Activated CD4-positive, alpha-beta T cell treated with anti-CD3 and anti-CD28 coated beads for 36 hours (primary cell): ENCODE measurements at regions not wholly inside any gene's neighbourhood (a gene's known extent, or its start where the extent isn't known, plus 50 kb on each side); places are given as distances from the start of the nearest gene placed in this dataset.

Experiments
- ATAC-seq: fragments of 200-7000 bp; cut with Tn5 transposase; one replicate; pipeline ENCODE4 v1.10.0; 2021; ENCODE audit warnings: mild to moderate bottlenecking, moderate library complexity
- CTCF ChIA-PET: fragments of 350-600 bp; sonication (Branson Sonifier 250); formaldehyde crosslinking; loops from one replicate; lab custom pipeline; 2021; ENCODE audit warnings: antibody characterized with exemption; lab: Charles Lee
- POLR2A ChIA-PET: fragments of 350-600 bp; sonication (Branson Sonifier 250); formaldehyde crosslinking; loops from one replicate; lab custom pipeline; 2021; ENCODE audit warnings: antibody characterized with exemption, inconsistent platforms; lab: Charles Lee
- DNase-seq: peaks from one replicate; pipeline ENCODE4 v3.0.0-alpha.2; 2020
- H3K27ac Mint-ChIP-seq: one replicate; pipeline ENCODE4 v1.8.0; 2021; ENCODE audit warnings: mixed read lengths
- H3K27me3 Mint-ChIP-seq: one replicate; pipeline ENCODE4 v1.8.0; 2021; ENCODE audit warnings: mixed read lengths
- H3K36me3 Mint-ChIP-seq: one replicate; pipeline ENCODE4 v1.8.0; 2021; ENCODE audit warnings: low read depth, mixed read lengths
- H3K4me1 Mint-ChIP-seq: one replicate; pipeline ENCODE4 v1.8.0; 2021; ENCODE audit warnings: mixed read lengths
- H3K4me3 Mint-ChIP-seq: one replicate; pipeline ENCODE4 v1.8.0; 2021; ENCODE audit warnings: mild to moderate bottlenecking, moderate library complexity, mixed read lengths
- H3K9me3 Mint-ChIP-seq: one replicate; pipeline ENCODE4 v1.8.0; 2021; ENCODE audit warnings: low read depth, mixed read lengths
- intact Hi-C, 2 experiments: fragments of 100-400 bp; cut with DNase I in 1 of 2; cut with micrococcal nuclease in 1 of 2; formaldehyde crosslinking; loops; one replicate each; pipeline versions ENCODE4 v1.14.2 to v1.15.1; 2022 to 2024; cut with DNase I, micrococcal nuclease

GRCh38 chrX:138765051-138765450 is 53.5 kb upstream of the FGF13 start:
- intact Hi-C loops = no loop called here
- H3K4me1 Mint-ChIP-seq = no peaks in the 10 kb centered on the region
- H3K27ac Mint-ChIP-seq = no peak overlapping the region
- no peak overlapping the region for H3K4me3 Mint-ChIP-seq
- no peak for ATAC-seq
- no peak for DNase-seq
- ChIA-PET CTCF (no interaction called here), POLR2A (no interaction called here)
- no peaks in the 10 kb centered on the region for H3K36me3 Mint-ChIP-seq
- no peaks in the 10 kb centered on the region for H3K9me3 Mint-ChIP-seq
- peaks cover 3% of the 10 kb centered on the region for H3K27me3 Mint-ChIP-seq

- H3K4me1 Mint-ChIP-seq = no peaks in the 10 kb centered on the region
- DNase-seq (no peak), ATAC-seq (no peak)
- no peaks in the 10 kb centered on the region for H3K9me3 Mint-ChIP-seq
- no peak overlapping the region for H3K27ac Mint-ChIP-seq
- H3K36me3 Mint-ChIP-seq = no peaks in the 10 kb centered on the region
- intact Hi-C loops = no loop called here
- no peak overlapping the region for H3K4me3 Mint-ChIP-seq
- peaks cover 3% of the 10 kb centered on the region for H3K27me3 Mint-ChIP-seq
- POLR2A ChIA-PET = no interaction called here
- CTCF ChIA-PET = no interaction called here
Measured at GRCh38 chrX:138763761-138764160, 52.2 kb upstream of the FGF13 start.

- no peak overlapping the region for H3K27ac Mint-ChIP-seq
- H3K27me3 Mint-ChIP-seq = peaks cover 3% of the 10 kb centered on the region
- ATAC-seq (no peak), DNase-seq (no peak)
- no peak overlapping the region for H3K4me3 Mint-ChIP-seq
- ChIA-PET CTCF (no interaction called here), POLR2A (no interaction called here)
- no peaks in the 10 kb centered on the region for H3K9me3 Mint-ChIP-seq
- intact Hi-C loops = no loop called here
- no peaks in the 10 kb centered on the region for H3K36me3 Mint-ChIP-seq
- no peaks in the 10 kb centered on the region for H3K4me1 Mint-ChIP-seq
Measured at GRCh38 chrX:138761380-138761779, 49.9 kb upstream of the FGF13 start.
